Sigmoid colon (tissue), 4 donors: ENCODE measurements at regions not wholly inside any gene's neighbourhood (a gene's known extent, or its start where the extent isn't known, plus 50 kb on each side); places are given as distances from the start of the nearest gene placed in this dataset.

Experiments used
- CTCF ChIP-seq, 4 experiments: fragments of 450-650 bp in 3 of 4; fragments of 200-600 bp in 1 of 4; IDR thresholded peaks; one replicate each; pipeline ENCODE4 v1.5.1; 2016 to 2019; ENCODE audit warnings: antibody characterized with exemption in 4 of 4, mild to moderate bottlenecking in 3 of 4, moderate library complexity in 2 of 4
- POLR2AphosphoS5 ChIP-seq, 4 donors: sonication (generic); formaldehyde crosslinking; IDR thresholded peaks; one replicate each; pipeline ENCODE4 v1.6.1; 2017; ENCODE audit warnings: antibody characterized with exemption in 4 of 4

GRCh38 chr1:178580096-178580495 lies 67.2 kb downstream of the TEX35 start:
- TF ChIP-seq CTCF (IDR thresholded peaks at IDR 0.05), result no peak
- no peak for TF ChIP-seq POLR2AphosphoS5 (IDR thresholded peaks at IDR 0.05)
